ENCODE measurements at regions not wholly inside any gene's neighbourhood (a gene's known extent, or its start where the extent isn't known, plus 50 kb on each side); places are given as distances from the start of the nearest gene placed in this dataset.

- no peak for TF ChIP-seq CTCF (IDR thresholded peaks at IDR 0.05; ENCODE audit: insufficient read depth, low read length)
- no peak for TF ChIP-seq REST (IDR thresholded peaks at IDR 0.05; ENCODE audit: insufficient replicate concordance, low read depth)
- TF ChIP-seq POLR2AphosphoS5 (IDR thresholded peaks at IDR 0.05; ENCODE audit: low read depth) = no peak
- no peak for TF ChIP-seq GABPA (IDR thresholded peaks at IDR 0.05; ENCODE audit: low read depth)
These were observed 104.0 kb downstream of the HOXA1 start for GRCh38 chr7:26991796-26992195.

Data from HL-60 (cell line).